HEK293 (cell line): ENCODE measurements at regions not wholly inside any gene's neighbourhood (a gene's known extent, or its start where the extent isn't known, plus 50 kb on each side); places are given as distances from the start of the nearest gene placed in this dataset.

ENCODE experiments used
- CTCF ChIA-PET: fragments of 350-600 bp; formaldehyde crosslinking; extraction: SDS; loops from one replicate; lab custom pipeline; 2021; ENCODE audit warnings: antibody characterized with exemption; lab: Yijun Ruan, JAX
- POLR2A ChIA-PET: fragments of 300-600 bp; formaldehyde crosslinking; extraction: SDS; loops from one replicate; lab custom pipeline; 2020; ENCODE audit warnings: antibody characterized with exemption, inconsistent platforms; lab: Yijun Ruan, JAX
- H3K27ac ChIP-seq: fragments of 200-500 bp; sonication (Bioruptor generic); 2 replicates; pipeline ENCODE4 v1.5.1; 2014; ENCODE audit warnings: low read depth, low read length, control low read depth, inconsistent platforms; ENCODE audit errors: extremely low read depth
- H3K36me3 ChIP-seq, 2 experiments: fragments of 200-500 bp in 1 of 2; sonication (Bioruptor generic) in 1 of 2; 1 replicate in 1 of 2; 2 replicates in 1 of 2; pipeline ENCODE4 v1.5.1; 2014 to 2017; ENCODE audit warnings: inconsistent platforms in 2 of 2, low read length in 2 of 2; ENCODE audit not compliant: control insufficient read depth in 2 of 2, insufficient read depth in 1 of 2
- H3K4me1 ChIP-seq: fragments of 200-500 bp; sonication (Bioruptor generic); 2 replicates; pipeline ENCODE4 v1.5.1; 2014; ENCODE audit warnings: mild to moderate bottlenecking, low read length, inconsistent platforms; ENCODE audit not compliant: control insufficient read depth, insufficient read depth
- H3K4me3 ChIP-seq: 2 replicates; pipeline ENCODE4 v1.5.1; 2011; ENCODE audit warnings: low read depth, mild to moderate bottlenecking, control low read depth, low read length, moderate library complexity
- H3K9me3 ChIP-seq: fragments of 200-500 bp; sonication (Bioruptor generic); 2 replicates; pipeline ENCODE4 v1.5.1; 2014; ENCODE audit warnings: low read depth, low read length, inconsistent platforms; ENCODE audit not compliant: control insufficient read depth, insufficient read depth
- GFI1B ChIP-seq: fragments of 450-650 bp; formaldehyde crosslinking; IDR thresholded peaks from 2 replicates; pipeline ENCODE4 v1.5.1; 2016; ENCODE audit warnings: missing biosample characterization, missing genetic modification characterization
- GLIS2 ChIP-seq: fragments of 450-650 bp; formaldehyde crosslinking; IDR thresholded peaks from 2 replicates; pipeline ENCODE4 v1.5.1; 2016; ENCODE audit warnings: missing biosample characterization, missing genetic modification characterization
- HOXA7 ChIP-seq: sonication (generic); formaldehyde crosslinking; IDR thresholded peaks from 2 replicates; pipeline ENCODE4 v1.8.1; 2022; ENCODE audit warnings: missing genetic modification reagents, borderline replicate concordance
- IKZF3 ChIP-seq: fragments of 450-650 bp; IDR thresholded peaks from 2 replicates; pipeline ENCODE4 v1.5.0; 2018; ENCODE audit warnings: missing biosample characterization, mild to moderate bottlenecking, missing genetic modification characterization, moderate library complexity
- KLF1 ChIP-seq: fragments of 450-650 bp; formaldehyde crosslinking; IDR thresholded peaks from 2 replicates; pipeline ENCODE4 v1.5.1; 2016; ENCODE audit warnings: missing biosample characterization, missing genetic modification characterization
- KLF10 ChIP-seq: fragments of 450-650 bp; IDR thresholded peaks from 2 replicates; pipeline ENCODE4 v1.5.1; 2018; ENCODE audit warnings: missing biosample characterization, mild to moderate bottlenecking, missing genetic modification characterization
- KLF7 ChIP-seq: fragments of 450-650 bp; formaldehyde crosslinking; IDR thresholded peaks from 2 replicates; pipeline ENCODE4 v1.5.1; 2016; ENCODE audit warnings: missing biosample characterization, missing genetic modification characterization, borderline replicate concordance
- MZF1 ChIP-seq: fragments of 450-650 bp; formaldehyde crosslinking; IDR thresholded peaks from 2 replicates; pipeline ENCODE4 v1.5.1; 2017; ENCODE audit warnings: missing biosample characterization, missing genetic modification characterization, borderline replicate concordance
- PRDM1 ChIP-seq: fragments of 450-650 bp; formaldehyde crosslinking; IDR thresholded peaks from 2 replicates; pipeline ENCODE4; 2016; ENCODE audit warnings: missing biosample characterization, missing genetic modification characterization
- SCRT1 ChIP-seq: fragments of 450-650 bp; formaldehyde crosslinking; IDR thresholded peaks from 2 replicates; pipeline ENCODE4 v1.5.1; 2016; ENCODE audit warnings: missing biosample characterization, missing genetic modification characterization, borderline replicate concordance
- ZBTB17 ChIP-seq: fragments of 450-650 bp; formaldehyde crosslinking; IDR thresholded peaks from 2 replicates; pipeline ENCODE4 v1.5.1; 2016; ENCODE audit warnings: missing biosample characterization, missing genetic modification characterization
- ZBTB20 ChIP-seq: fragments of 450-650 bp; formaldehyde crosslinking; IDR thresholded peaks from 2 replicates; pipeline ENCODE4 v1.5.1; 2016; ENCODE audit warnings: missing biosample characterization, missing genetic modification characterization
- ZNF10 ChIP-seq: fragments of 450-650 bp; formaldehyde crosslinking; IDR thresholded peaks from 2 replicates; pipeline ENCODE4 v1.5.1; 2017; ENCODE audit warnings: missing biosample characterization, missing genetic modification characterization
- ZNF239 ChIP-seq: fragments of 450-650 bp; formaldehyde crosslinking; IDR thresholded peaks from 2 replicates; pipeline ENCODE4 v1.5.1; 2016; ENCODE audit warnings: missing biosample characterization, missing genetic modification characterization
- ZNF350 ChIP-seq: fragments of 450-650 bp; formaldehyde crosslinking; IDR thresholded peaks from 2 replicates; pipeline ENCODE4 v1.5.0; 2017; ENCODE audit warnings: missing biosample characterization, mild to moderate bottlenecking, missing genetic modification characterization
- ZNF426 ChIP-seq: fragments of 450-650 bp; formaldehyde crosslinking; IDR thresholded peaks from 2 replicates; pipeline ENCODE4 v1.5.1; 2017; ENCODE audit warnings: missing biosample characterization, missing genetic modification characterization, mild to moderate bottlenecking, inconsistent platforms, moderate library complexity
- ZNF48 ChIP-seq: fragments of 450-650 bp; formaldehyde crosslinking; IDR thresholded peaks from 2 replicates; pipeline ENCODE4 v1.5.1; 2016; ENCODE audit warnings: missing biosample characterization, missing genetic modification characterization
- ZNF521 ChIP-seq: fragments of 450-650 bp; formaldehyde crosslinking; IDR thresholded peaks from 2 replicates; pipeline ENCODE4 v1.5.1; 2017; ENCODE audit warnings: missing biosample characterization, mild to moderate bottlenecking, missing genetic modification characterization
- ZNF639 ChIP-seq: fragments of 450-650 bp; formaldehyde crosslinking; IDR thresholded peaks from 2 replicates; pipeline ENCODE4 v1.5.1; 2016; ENCODE audit warnings: missing biosample characterization, missing genetic modification characterization
- ZNF670 ChIP-seq: fragments of 450-650 bp; formaldehyde crosslinking; IDR thresholded peaks from 2 replicates; pipeline ENCODE4 v1.5.1; 2016; ENCODE audit warnings: missing biosample characterization, missing genetic modification characterization, low read depth
- ZNF707 ChIP-seq: fragments of 450-650 bp; formaldehyde crosslinking; IDR thresholded peaks from 2 replicates; pipeline ENCODE4 v1.5.1; 2016; ENCODE audit warnings: missing biosample characterization, missing genetic modification characterization
- ZNF785 ChIP-seq: fragments of 450-650 bp; formaldehyde crosslinking; IDR thresholded peaks from 2 replicates; pipeline ENCODE4 v1.5.1; 2016; ENCODE audit warnings: missing biosample characterization, missing genetic modification characterization
- ZSCAN23 ChIP-seq: fragments of 450-650 bp; formaldehyde crosslinking; IDR thresholded peaks from 2 replicates; pipeline ENCODE4 v1.5.1; 2016; ENCODE audit warnings: missing biosample characterization, missing genetic modification characterization
- TF ChIP-seq, protein P1 (sequence below): IDR thresholded peaks from 2 replicates; pipeline ENCODE4 v1.6.1; 2011; ENCODE audit warnings: mild to moderate bottlenecking, low read depth, low read length, borderline replicate concordance
- TF ChIP-seq, protein P2 (sequence below): fragments of 450-650 bp; IDR thresholded peaks from 2 replicates; pipeline ENCODE4 v1.5.1; 2018; ENCODE audit warnings: missing biosample characterization, mild to moderate bottlenecking, missing genetic modification characterization
- TF ChIP-seq, protein P3 (sequence below): fragments of 450-650 bp; formaldehyde crosslinking; IDR thresholded peaks from 2 replicates; pipeline ENCODE4 v1.5.1; 2017; ENCODE audit warnings: missing biosample characterization, missing genetic modification characterization

DNA sequence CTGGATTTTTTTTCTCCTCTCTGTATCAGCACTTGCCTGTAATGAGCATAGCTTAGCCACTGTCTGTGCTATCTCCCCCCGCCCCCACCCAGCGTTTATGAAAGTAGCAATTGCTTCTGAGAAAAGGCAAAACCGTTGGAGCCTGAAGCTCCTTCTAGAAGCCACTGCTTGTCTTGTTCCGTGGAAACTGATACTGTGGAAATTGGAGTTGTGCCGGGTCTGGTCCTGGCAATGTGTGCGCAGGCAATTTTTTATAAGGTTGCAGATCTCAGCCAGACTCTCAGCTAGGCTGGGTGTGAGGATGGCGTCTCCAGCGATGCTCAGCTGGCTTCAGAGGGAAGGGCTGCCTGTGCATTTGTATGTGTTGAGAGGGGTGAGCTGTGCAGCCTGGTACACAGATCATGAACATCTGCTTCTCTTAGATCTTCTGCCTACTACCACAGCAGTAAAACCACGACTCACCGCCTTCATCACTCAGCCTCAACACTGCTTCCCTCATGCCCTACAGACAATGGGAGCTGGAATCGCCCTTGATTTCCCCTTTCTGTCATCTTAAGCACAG is 72.4 kb upstream of the GTSF1L start:
- no peaks in the 10 kb centered on the region for H3K36me3 ChIP-seq
- CTCF ChIA-PET, result interaction anchor here (0.8 kb wide), 1 partner anchor 41 kb away, joined by 3 read pairs; no protein-coding TSS in a partner anchor
- no peaks in the 10 kb centered on the region for H3K4me1 ChIP-seq
- no peak overlapping the region for H3K4me3 ChIP-seq
- no peaks in the 10 kb centered on the region for H3K9me3 ChIP-seq
- no peak overlapping the region for H3K27ac ChIP-seq
- POLR2A ChIA-PET, result no interaction called here
- TF ChIP-seq MZF1, result no peak
- 0 out of 2 replicates have a peak, but pooled peaks have one; percentile 43 for TF ChIP-seq ZBTB20
- 0 out of 2 replicates have a peak, but pooled peaks have one; percentile 25 for TF ChIP-seq ZBTB17 (tag by site-specific recombination)
- TF ChIP-seq, protein P1, sequence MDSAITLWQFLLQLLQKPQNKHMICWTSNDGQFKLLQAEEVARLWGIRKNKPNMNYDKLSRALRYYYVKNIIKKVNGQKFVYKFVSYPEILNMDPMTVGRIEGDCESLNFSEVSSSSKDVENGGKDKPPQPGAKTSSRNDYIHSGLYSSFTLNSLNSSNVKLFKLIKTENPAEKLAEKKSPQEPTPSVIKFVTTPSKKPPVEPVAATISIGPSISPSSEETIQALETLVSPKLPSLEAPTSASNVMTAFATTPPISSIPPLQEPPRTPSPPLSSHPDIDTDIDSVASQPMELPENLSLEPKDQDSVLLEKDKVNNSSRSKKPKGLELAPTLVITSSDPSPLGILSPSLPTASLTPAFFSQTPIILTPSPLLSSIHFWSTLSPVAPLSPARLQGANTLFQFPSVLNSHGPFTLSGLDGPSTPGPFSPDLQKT, result no peak

- Histone ChIP-seq H3K4me1 (no peaks in the 10 kb centered on the region), H3K27ac (no peak overlapping the region), H3K4me3 (no peak overlapping the region), H3K9me3 (no peaks in the 10 kb centered on the region), H3K36me3 (no peaks in the 10 kb centered on the region)
- ChIA-PET CTCF (no interaction called here), POLR2A (no interaction called here)
- TF ChIP-seq ZNF426 (tag by site-specific recombination) (no peak), KLF7 (tag by site-specific recombination) (no peak), ZNF707 (tag by site-specific recombination) (no peak), ZSCAN23 (tag by site-specific recombination) (no peak), ZNF239 (no peak), GLIS2 (tag by site-specific recombination) (no peak), IKZF3 (tag by site-specific recombination) (no peak), ZNF521 (no peak), KLF10 (tag by site-specific recombination) (no peak), ZNF785 (tag by site-specific recombination) (no peak), ZNF639 (no peak), HOXA7 (CRISPR knock-in tag) (no peak), ZNF48 (no peak)
Measured at GRCh38 chr20:43798291-43799149, 71.7 kb upstream of the GTSF1L start.

- Histone ChIP-seq H3K27ac (no peak overlapping the region), H3K9me3 (no peaks in the 10 kb centered on the region), H3K36me3 (no peaks in the 10 kb centered on the region), H3K4me1 (no peaks in the 10 kb centered on the region), H3K4me3 (no peak overlapping the region)
- CTCF ChIA-PET, result interaction anchor here (0.6 kb wide), 1 partner anchor 16 kb away, joined by 3 read pairs; no protein-coding TSS in a partner anchor
- POLR2A ChIA-PET, result no interaction called here
- TF ChIP-seq ZNF350 (tag by site-specific recombination) (no peak), ZNF10 (no peak), KLF1 (tag by site-specific recombination) (no peak), PRDM1 (tag by site-specific recombination) (no peak), ZNF670 (tag by site-specific recombination) (no peak), SCRT1 (no peak), GFI1B (tag by site-specific recombination) (no peak)
- TF ChIP-seq, protein P2, sequence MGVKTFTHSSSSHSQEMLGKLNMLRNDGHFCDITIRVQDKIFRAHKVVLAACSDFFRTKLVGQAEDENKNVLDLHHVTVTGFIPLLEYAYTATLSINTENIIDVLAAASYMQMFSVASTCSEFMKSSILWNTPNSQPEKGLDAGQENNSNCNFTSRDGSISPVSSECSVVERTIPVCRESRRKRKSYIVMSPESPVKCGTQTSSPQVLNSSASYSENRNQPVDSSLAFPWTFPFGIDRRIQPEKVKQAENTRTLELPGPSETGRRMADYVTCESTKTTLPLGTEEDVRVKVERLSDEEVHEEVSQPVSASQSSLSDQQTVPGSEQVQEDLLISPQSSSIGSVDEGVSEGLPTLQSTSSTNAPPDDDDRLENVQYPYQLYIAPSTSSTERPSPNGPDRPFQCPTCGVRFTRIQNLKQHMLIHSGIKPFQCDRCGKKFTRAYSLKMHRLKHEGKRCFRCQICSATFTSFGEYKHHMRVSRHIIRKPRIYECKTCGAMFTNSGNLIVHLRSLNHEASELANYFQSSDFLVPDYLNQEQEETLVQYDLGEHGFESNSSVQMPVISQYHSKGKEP (tag by site-specific recombination), result no peak
- TF ChIP-seq, protein P3, sequence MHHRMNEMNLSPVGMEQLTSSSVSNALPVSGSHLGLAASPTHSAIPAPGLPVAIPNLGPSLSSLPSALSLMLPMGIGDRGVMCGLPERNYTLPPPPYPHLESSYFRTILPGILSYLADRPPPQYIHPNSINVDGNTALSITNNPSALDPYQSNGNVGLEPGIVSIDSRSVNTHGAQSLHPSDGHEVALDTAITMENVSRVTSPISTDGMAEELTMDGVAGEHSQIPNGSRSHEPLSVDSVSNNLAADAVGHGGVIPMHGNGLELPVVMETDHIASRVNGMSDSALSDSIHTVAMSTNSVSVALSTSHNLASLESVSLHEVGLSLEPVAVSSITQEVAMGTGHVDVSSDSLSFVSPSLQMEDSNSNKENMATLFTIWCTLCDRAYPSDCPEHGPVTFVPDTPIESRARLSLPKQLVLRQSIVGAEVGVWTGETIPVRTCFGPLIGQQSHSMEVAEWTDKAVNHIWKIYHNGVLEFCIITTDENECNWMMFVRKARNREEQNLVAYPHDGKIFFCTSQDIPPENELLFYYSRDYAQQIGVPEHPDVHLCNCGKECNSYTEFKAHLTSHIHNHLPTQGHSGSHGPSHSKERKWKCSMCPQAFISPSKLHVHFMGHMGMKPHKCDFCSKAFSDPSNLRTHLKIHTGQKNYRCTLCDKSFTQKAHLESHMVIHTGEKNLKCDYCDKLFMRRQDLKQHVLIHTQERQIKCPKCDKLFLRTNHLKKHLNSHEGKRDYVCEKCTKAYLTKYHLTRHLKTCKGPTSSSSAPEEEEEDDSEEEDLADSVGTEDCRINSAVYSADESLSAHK (tag by site-specific recombination), result no peak
Measured at GRCh38 chr20:43794326-43794725, 67.5 kb upstream of the GTSF1L start.
